HG03571 (cell line): ENCODE measurements at regions not wholly inside any gene's neighbourhood (a gene's known extent, or its start where the extent isn't known, plus 50 kb on each side); places are given as distances from the start of the nearest gene placed in this dataset.

Experiments
- ATAC-seq: cut with Tn5 transposase; IDR thresholded peaks from one replicate; pipeline ENCODE4 v1.9.1; 2021; ENCODE audit not compliant: unreplicated experiment

- ATAC-seq = no peak
These were observed 193.3 kb upstream of the CHD6 start for GRCh38 chr20:41811456-41811855.

DNA sequence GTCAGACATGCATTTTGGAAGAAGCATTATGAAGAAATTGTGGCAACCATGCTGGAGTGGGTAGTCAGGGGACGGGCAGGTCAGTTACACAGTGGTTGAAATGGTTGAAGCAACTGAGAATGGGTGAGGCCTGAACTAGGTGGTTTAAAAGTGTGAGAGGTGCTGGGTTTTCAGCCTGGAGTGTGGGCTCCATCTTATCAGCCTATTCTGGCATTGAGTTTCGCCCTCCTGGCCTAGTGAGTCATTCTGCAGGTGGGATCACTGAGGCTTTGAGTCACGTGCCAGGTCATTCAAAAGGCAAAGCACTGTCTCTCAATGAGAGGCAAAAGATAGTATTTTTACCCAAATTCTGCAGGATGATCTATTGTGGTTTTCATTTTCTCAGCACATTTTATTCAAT lies 181.9 kb upstream of the CHD6 start:
- no peak for ATAC-seq

- ATAC-seq = no peak
These were observed 180.8 kb upstream of the CHD6 start for GRCh38 chr20:41798930-41799502.

GRCh38 chr20:41786158-41786557 lies 168.0 kb upstream of the CHD6 start:
- ATAC-seq = no peak

DNA sequence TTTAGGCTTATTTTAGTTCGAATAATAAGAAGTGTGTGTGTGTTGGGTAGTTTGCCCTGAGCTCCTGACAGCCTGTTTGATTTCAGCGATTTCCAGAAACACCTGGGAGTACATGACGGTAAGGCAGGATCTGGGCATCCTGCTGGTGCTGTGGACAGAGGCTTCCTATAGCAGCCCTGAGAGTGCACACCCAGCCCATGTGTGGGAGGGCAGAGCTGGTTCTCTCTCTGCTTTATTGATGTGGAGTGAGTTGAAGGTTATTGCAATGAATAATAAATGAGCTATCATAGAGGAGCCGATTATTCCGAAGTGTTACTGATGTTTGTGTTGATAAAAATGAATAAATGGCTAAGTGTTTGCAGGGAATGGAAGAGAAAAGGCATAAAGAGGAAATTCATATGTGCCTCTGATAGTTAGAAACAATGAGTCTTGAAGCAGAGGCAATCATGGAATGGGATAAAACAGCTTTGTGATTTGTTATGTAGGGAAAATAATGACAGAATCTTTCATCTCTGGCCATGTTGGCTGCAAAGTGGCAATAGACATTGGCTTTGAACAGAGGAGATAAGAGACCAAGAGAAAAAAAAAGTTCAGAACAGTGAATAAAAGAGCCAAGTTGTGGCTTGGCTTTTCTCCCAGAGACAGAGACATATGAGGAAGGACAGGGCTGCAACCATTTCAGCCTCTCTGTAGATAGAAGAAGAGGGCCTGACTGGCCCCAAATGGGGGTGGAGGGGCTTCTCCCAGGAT lies 166.2 kb upstream of the CHD6 start:
- ATAC-seq = no peak

GRCh38 chr20:41783423-41784208 lies 165.4 kb upstream of the CHD6 start:
- ATAC-seq = peak; percentile 71

- no peak for ATAC-seq
These were observed 164.7 kb upstream of the CHD6 start for GRCh38 chr20:41782730-41783406.

GRCh38 chr20:41782255-41782654 lies 164.1 kb upstream of the CHD6 start:
- ATAC-seq = no peak

DNA sequence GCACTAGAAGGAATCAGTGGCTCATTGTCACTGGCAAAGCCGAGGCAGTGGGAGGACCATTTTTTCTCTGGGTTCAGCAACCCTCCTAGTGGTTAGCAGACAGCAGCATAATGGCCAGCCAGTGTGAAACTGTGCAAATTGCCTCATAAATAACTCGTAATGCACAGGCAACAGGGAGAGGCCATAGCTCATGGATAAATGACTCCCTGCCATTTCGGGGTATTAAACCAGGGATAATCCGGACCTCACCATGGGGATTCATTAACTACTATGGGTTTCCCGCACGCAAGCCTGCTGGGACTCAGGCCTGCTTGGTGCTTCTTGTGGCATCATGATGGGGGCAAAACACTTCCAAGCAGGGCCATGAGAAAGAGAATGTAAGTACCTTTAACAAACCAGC lies 158.2 kb upstream of the CHD6 start:
- ATAC-seq = no peak

GRCh38 chr20:41774291-41774690 lies 156.1 kb upstream of the CHD6 start:
- ATAC-seq = no peak

GRCh38 chr20:41770965-41771364 lies 152.8 kb upstream of the CHD6 start:
- no peak for ATAC-seq

- ATAC-seq = no peak
These were observed 152.2 kb upstream of the CHD6 start for GRCh38 chr20:41770427-41770826.

- no peak for ATAC-seq
These were observed 151.4 kb upstream of the CHD6 start for GRCh38 chr20:41769592-41770018.

DNA sequence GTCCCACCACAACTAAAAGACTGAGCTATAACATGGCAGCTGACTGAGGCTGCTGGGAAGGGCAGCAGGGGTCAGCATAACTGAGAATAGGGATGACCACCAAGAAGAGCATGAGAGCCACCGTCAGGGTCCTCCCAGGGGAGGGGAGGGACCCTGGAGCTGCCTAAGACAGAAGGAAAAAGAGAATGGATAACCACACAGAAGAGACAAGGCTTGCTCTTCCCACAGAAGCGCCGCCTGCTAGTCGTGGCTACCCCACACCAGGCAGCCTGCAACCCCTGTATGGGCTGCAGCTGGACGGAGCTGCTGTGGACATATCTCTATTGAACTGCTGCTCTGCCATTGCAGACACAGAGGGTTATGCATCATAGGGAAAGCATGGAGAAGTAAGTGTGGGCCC lies 132.0 kb upstream of the CHD6 start:
- ATAC-seq = no peak

DNA sequence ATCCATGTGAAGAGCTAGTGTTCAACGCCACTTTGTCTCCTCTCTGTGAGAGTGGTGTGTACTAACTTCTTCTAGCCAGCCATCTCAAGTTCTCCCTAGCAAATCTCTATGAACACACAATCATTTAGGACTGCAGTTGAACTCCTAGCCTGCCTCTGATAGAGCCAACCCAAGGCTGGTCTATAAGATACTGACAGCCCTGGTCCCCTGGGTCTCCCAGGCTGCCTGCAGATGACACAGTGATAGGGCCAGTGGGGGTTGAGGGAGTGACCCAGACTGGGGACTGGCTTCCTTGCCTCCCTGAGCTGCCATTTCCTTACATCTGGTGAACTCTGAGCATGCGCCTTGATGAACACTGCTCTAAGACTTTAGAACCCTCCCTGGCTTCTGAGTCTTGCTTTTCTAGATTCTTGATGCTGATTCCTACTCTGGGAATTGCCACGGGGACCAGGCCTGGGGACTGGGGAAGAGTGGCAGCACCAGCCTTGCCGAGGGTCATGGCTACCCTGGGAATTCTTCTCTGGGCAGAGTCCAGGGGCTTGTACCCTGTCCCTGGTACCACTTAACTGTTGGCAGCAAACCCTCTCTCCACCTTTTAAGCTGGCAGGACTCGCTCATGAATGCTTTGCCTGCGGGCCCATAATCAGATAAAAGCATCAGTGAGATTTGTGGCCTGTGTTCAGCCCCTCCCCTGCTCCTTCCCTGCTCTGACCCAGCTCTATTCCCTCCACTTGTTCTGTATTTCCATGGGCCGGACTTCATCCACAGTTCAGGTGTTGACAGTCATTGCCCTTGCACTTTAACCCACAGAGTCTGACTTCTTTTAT lies 130.8 kb upstream of the CHD6 start:
- ATAC-seq = no peak

GRCh38 chr20:41748051-41748450 lies 129.9 kb upstream of the CHD6 start:
- no peak for ATAC-seq

- ATAC-seq = no peak
These were observed 129.0 kb upstream of the CHD6 start for GRCh38 chr20:41747226-41747625.

DNA sequence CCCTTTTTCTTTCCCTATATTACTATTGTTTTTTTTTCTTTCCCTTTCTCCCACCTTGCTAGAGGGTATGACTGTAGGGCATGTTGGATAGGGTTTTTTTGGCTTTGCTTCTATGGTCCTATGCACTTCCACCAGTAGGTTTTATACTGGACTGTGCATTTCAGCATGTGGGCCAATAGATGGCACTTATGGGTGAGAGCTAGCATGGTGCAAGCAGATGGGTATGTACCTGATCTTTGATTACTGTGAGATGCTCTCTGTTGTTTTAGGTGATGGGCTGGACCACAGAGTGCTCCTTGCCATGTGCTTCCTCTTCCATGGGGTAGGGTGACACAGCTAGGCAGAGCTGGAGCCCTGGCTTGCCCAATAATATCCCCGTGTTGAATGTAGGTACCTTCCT lies 128.5 kb upstream of the CHD6 start:
- no peak for ATAC-seq

GRCh38 chr20:41738604-41739206 lies 120.5 kb upstream of the CHD6 start:
- ATAC-seq = no peak

GRCh38 chr20:41735949-41736348 lies 117.8 kb upstream of the CHD6 start:
- ATAC-seq = no peak
